Pancreas (tissue), 10 donors: ENCODE measurements at regions not wholly inside any gene's neighbourhood (a gene's known extent, or its start where the extent isn't known, plus 50 kb on each side); places are given as distances from the start of the nearest gene placed in this dataset.
A peak's percentile ranks its signal among the peaks of the same experiment; 100 is the strongest.

Experiments used
- ATAC-seq, 4 donors: fragments of 200-7000 bp; cut with Tn5 transposase; one replicate each; pipeline versions ENCODE4 v1.8.0 to v1.9.1; 2020; ENCODE audit warnings: mild to moderate bottlenecking in 4 of 4, moderate library complexity in 4 of 4
- DNase-seq, 6 donors: peaks; one replicate each; pipeline ENCODE4 v3.0.0-alpha.2; 2020
- FAIRE-seq: peaks from 2 replicates; lab custom pipeline; 2012; peaks lifted over from hg19 to GRCh38; lab: Jason Lieb, UNC
- H3K27ac ChIP-seq, 4 donors: fragments of 200-600 bp; sonication (generic); 1 replicate in 3 of 4; 2 replicates in 1 of 4; pipeline versions ENCODE4 v1.5.0 to v1.8.0; 2020
- H3K27me3 ChIP-seq, 4 donors: fragments of 200-600 bp; one replicate each; pipeline ENCODE4 v1.8.0; 2021
- H3K36me3 ChIP-seq, 3 donors: fragments of 200-600 bp; sonication (generic) in 1 of 3; one replicate each; pipeline versions ENCODE4 v1.5.0 to v1.8.0; 2020 to 2021
- H3K4me1 ChIP-seq, 3 donors: fragments of 200-600 bp; one replicate each; pipeline ENCODE4 v1.8.0; 2021
- H3K4me3 ChIP-seq, 4 donors: fragments of 200-600 bp; sonication (generic) in 2 of 4; one replicate each; pipeline versions ENCODE4 v1.5.0 to v1.8.0; 2020 to 2021
- H3K9me3 ChIP-seq, 4 donors: fragments of 200-600 bp; one replicate each; pipeline ENCODE4 v1.8.0; 2021
- CTCF ChIP-seq, 4 donors: fragments of 200-600 bp; sonication (generic) in 3 of 4; IDR thresholded peaks; one replicate each; pipeline versions ENCODE4 v1.5.0 to v1.8.0; 2021; ENCODE audit warnings: antibody characterized with exemption in 4 of 4
- WGBS, 2 donors: extraction: QIAGEN DNeasy Blood & Tissue Kit; methylation state at CpG; one replicate each; pipeline ENCODE4 v1.1.7; 2013; 5-methylcytosine and 5-hydroxymethylcytosine counted together
- intact Hi-C, 3 donors: fragments of 100-400 bp; cut with DNase I; formaldehyde crosslinking; loops; one replicate each; pipeline versions ENCODE4 v1.11.1 to v1.14.2; 2022
- donor health status: healthy with polysubstance abuse.
- donor health status: DM: no; HTN: no; CAD: no; lungs with moderate emphysema.
- donor health status: DM: no; HTN: no; CAD: no.
- donor health status: control.
- donor health status: control.
- donor health status: Bipolar disorder and iron deficiency.
- donor health status: DM: yes; HTN: yes; CAD: no.
- donor health status: DM: no; HTN: no; CAD: no.
- donor health status: DM: no; HTN: no; CAD: no.
- donor health status: DM: yes; HTN: yes; CAD: no.

GRCh38 chr10:118912961-118913600, 116.4 kb upstream of the NANOS1 start:
- intact Hi-C loops: no loop called here
- no peak for TF ChIP-seq CTCF (IDR thresholded peaks at IDR 0.05)
- 68 to 69% methylated on average over 4 of the region's 4 CpGs for WGBS, 2 donors
- H3K27ac ChIP-seq: peak overlapping the region in 1 of 4 donors; percentile 27
- H3K9me3 ChIP-seq: no peaks in the 10 kb centered on the region
- H3K4me3 ChIP-seq: no peak overlapping the region
- no peak for DNase-seq
- H3K36me3 ChIP-seq: no peaks in the 10 kb centered on the region
- no peaks in the 10 kb centered on the region for H3K27me3 ChIP-seq
- ATAC-seq: peak in 2 of 4 donors; percentile 12 to 37
- peaks cover 0 to 2% (median 0%) of the 10 kb centered on the region in 3 donors for H3K4me1 ChIP-seq
- no peak for FAIRE-seq

- intact Hi-C loops: no loop called here
- Histone ChIP-seq H3K9me3 (no peaks in the 10 kb centered on the region), H3K27ac (peak overlapping the region in 1 of 4 donors; percentile 27), H3K4me1 (peaks cover 0 to 2% (median 0%) of the 10 kb centered on the region in 3 donors), H3K27me3 (no peaks in the 10 kb centered on the region), H3K4me3 (no peak overlapping the region), H3K36me3 (no peaks in the 10 kb centered on the region)
- DNase-seq (no peak), FAIRE-seq (no peak), ATAC-seq (no peak)
- 38 to 39% methylated on average over 4 of the region's 4 CpGs for WGBS, 2 donors
- TF ChIP-seq CTCF (IDR thresholded peaks at IDR 0.05): no peak
Observed at GRCh38 chr10:118913825-118914224, 115.7 kb upstream of the NANOS1 start.

GRCh38 chr10:118914629-118915028, 114.9 kb upstream of the NANOS1 start:
- WGBS, 2 donors: 67% methylated on average over 4 of the region's 4 CpGs
- DNase-seq (no peak), FAIRE-seq (no peak), ATAC-seq (no peak)
- Histone ChIP-seq H3K36me3 (no peaks in the 10 kb centered on the region), H3K4me1 (peaks cover 0 to 2% (median 0%) of the 10 kb centered on the region in 3 donors), H3K9me3 (no peaks in the 10 kb centered on the region), H3K4me3 (no peak overlapping the region), H3K27ac (no peak overlapping the region), H3K27me3 (no peaks in the 10 kb centered on the region)
- intact Hi-C loops: no loop called here
- no peak for TF ChIP-seq CTCF (IDR thresholded peaks at IDR 0.05)

GRCh38 chr10:118915161-118915560, 114.4 kb upstream of the NANOS1 start:
- H3K4me3 ChIP-seq: no peak overlapping the region
- no peak for DNase-seq
- H3K27ac ChIP-seq: no peak overlapping the region
- intact Hi-C loops: no loop called here
- FAIRE-seq: no peak
- no peaks in the 10 kb centered on the region for H3K36me3 ChIP-seq
- H3K27me3 ChIP-seq: no peaks in the 10 kb centered on the region
- no peak for TF ChIP-seq CTCF (IDR thresholded peaks at IDR 0.05)
- 68 to 77% methylated on average over 8 of the region's 8 CpGs for WGBS, 2 donors
- H3K9me3 ChIP-seq: no peaks in the 10 kb centered on the region
- ATAC-seq: no peak
- H3K4me1 ChIP-seq: peaks cover 0 to 2% (median 0%) of the 10 kb centered on the region in 3 donors

DNA sequence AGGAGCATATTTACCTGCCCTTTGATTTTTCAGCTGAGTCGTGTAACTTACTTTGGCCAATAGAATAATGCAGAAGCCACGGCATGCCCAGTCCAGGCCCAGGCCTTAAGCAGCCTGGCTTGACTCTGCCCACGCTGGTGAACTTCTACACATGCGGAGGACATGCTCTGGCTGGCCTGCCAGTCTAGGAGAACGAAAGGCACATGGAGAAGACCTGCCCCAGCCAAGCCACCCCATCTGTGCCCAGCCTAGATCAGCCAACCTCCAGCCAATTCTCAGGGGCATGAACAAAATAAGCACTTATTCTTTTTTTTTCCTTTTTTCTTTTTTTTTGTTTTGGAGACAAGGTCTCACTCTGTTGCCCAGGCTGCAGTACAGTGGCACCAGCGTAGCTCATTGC, 112.7 kb upstream of the NANOS1 start:
- intact Hi-C loops: no loop called here
- no peak for FAIRE-seq
- no peak for ATAC-seq
- DNase-seq: no peak
- H3K4me3 ChIP-seq: no peak overlapping the region
- H3K27me3 ChIP-seq: no peaks in the 10 kb centered on the region
- no peak overlapping the region for H3K27ac ChIP-seq
- H3K4me1 ChIP-seq: peaks cover 0 to 2% (median 0%) of the 10 kb centered on the region in 3 donors
- H3K9me3 ChIP-seq: no peaks in the 10 kb centered on the region
- WGBS, 2 donors: 87 to 88% methylated on average over 6 of the region's 6 CpGs
- no peaks in the 10 kb centered on the region for H3K36me3 ChIP-seq
- TF ChIP-seq CTCF (IDR thresholded peaks at IDR 0.05): no peak
